ENCODE measurements at regions not wholly inside any gene's neighbourhood (a gene's known extent, or its start where the extent isn't known, plus 50 kb on each side); places are given as distances from the start of the nearest gene placed in this dataset.

DNA sequence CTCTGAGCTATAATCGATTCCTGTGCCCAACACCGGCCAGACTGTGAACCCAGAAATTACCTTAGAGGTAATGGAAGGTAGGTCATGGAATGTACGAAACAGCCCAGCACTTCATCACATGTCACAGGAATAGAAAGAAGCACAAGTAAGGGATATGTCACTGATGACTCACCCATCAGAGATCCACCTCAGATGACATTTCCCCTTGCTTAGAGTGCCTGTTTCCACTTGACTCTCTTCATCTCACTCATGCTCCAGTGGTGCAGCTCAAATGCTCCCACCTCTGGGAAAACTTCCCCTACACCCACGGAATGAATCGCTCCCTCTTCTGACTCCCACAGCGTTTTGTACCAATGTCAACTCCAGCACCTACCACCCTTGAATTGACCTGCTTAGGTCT lies 381.6 kb upstream of the CNR1 start:
- DNase-seq (ENCODE audit: low read depth in 2 of 2) = no peak
- H3K9me3 ChIP-seq (ENCODE audit: control insufficient read depth, insufficient read depth, low read depth, low read length) = no peaks in the 10 kb centered on the region
- no peaks in the 10 kb centered on the region for H4K20me1 ChIP-seq (ENCODE audit: control insufficient read depth, extremely low read depth, insufficient read depth, low read length)
- H2AFZ ChIP-seq (ENCODE audit: low read length) = no peak overlapping the region
- H3K4me1 ChIP-seq (ENCODE audit: control insufficient read depth, extremely low read depth, insufficient read depth, low read length) = no peaks in the 10 kb centered on the region
- no peak overlapping the region for H3K4me3 ChIP-seq (replicated peaks in 1 of 4; ENCODE audit: control extremely low read depth in 1 of 4, insufficient read depth in 1 of 4, low read depth in 3 of 4, low read length in 4 of 4)
- H3K9ac ChIP-seq (ENCODE audit: insufficient read depth, low read length) = no peak overlapping the region
- no peak for TF ChIP-seq EZH2 (IDR thresholded peaks at IDR 0.05; ENCODE audit: low read length, missing control alignments)
- TF ChIP-seq, protein P1, sequence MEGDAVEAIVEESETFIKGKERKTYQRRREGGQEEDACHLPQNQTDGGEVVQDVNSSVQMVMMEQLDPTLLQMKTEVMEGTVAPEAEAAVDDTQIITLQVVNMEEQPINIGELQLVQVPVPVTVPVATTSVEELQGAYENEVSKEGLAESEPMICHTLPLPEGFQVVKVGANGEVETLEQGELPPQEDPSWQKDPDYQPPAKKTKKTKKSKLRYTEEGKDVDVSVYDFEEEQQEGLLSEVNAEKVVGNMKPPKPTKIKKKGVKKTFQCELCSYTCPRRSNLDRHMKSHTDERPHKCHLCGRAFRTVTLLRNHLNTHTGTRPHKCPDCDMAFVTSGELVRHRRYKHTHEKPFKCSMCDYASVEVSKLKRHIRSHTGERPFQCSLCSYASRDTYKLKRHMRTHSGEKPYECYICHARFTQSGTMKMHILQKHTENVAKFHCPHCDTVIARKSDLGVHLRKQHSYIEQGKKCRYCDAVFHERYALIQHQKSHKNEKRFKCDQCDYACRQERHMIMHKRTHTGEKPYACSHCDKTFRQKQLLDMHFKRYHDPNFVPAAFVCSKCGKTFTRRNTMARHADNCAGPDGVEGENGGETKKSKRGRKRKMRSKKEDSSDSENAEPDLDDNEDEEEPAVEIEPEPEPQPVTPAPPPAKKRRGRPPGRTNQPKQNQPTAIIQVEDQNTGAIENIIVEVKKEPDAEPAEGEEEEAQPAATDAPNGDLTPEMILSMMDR (conservative IDR thresholded peaks at IDR 0.05 in 1 of 2, IDR thresholded peaks at IDR 0.05 in 1 of 2; ENCODE audit: low read depth in 1 of 2, low read length in 2 of 2) = no peak
- no peaks in the 10 kb centered on the region for H3K79me2 ChIP-seq (ENCODE audit: control insufficient read depth, insufficient read depth, low read length)
- no peaks in the 10 kb centered on the region for H3K27me3 ChIP-seq (ENCODE audit: control insufficient read depth, insufficient read depth, low read length)
- no peak overlapping the region for H3K27ac ChIP-seq (ENCODE audit: insufficient read depth, low read length)
- H3K36me3 ChIP-seq (ENCODE audit: control insufficient read depth, insufficient read depth, low read length) = no peaks in the 10 kb centered on the region
- no peak overlapping the region for H3K4me2 ChIP-seq (ENCODE audit: extremely low read depth, insufficient read depth, low read length)

DNA sequence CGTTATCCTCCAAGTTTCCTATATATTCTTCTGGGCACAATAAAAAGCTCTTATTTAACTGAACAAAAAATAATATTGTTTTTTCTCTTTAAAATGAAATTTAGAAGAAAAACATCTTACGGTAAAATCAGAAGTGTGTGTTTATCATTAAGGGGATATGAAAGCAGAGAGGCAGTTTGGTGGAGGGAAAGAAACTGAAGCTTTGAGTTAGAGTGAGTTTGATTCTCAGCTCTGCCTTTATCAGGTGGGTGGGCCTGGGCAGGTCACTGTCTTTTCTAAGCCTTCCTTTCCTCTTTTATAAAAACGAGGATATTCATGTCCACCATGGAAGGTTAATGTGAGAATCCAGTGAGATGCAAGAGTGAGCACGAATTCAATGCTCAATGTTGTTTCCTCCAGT lies 379.8 kb upstream of the CNR1 start:
- TF ChIP-seq, protein P1 (conservative IDR thresholded peaks at IDR 0.05 in 1 of 2, IDR thresholded peaks at IDR 0.05 in 1 of 2; ENCODE audit: low read depth in 1 of 2, low read length in 2 of 2) = no peak
- TF ChIP-seq EZH2 (IDR thresholded peaks at IDR 0.05; ENCODE audit: low read length, missing control alignments) = no peak
- Histone ChIP-seq H3K79me2 (ENCODE audit: control insufficient read depth, insufficient read depth, low read length) (no peaks in the 10 kb centered on the region), H3K27me3 (ENCODE audit: control insufficient read depth, insufficient read depth, low read length) (no peaks in the 10 kb centered on the region), H3K36me3 (ENCODE audit: control insufficient read depth, insufficient read depth, low read length) (no peaks in the 10 kb centered on the region), H3K27ac (ENCODE audit: insufficient read depth, low read length) (no peak overlapping the region), H3K4me1 (ENCODE audit: control insufficient read depth, extremely low read depth, insufficient read depth, low read length) (no peaks in the 10 kb centered on the region), H2AFZ (ENCODE audit: low read length) (no peak overlapping the region), H3K9ac (ENCODE audit: insufficient read depth, low read length) (no peak overlapping the region), H4K20me1 (ENCODE audit: control insufficient read depth, extremely low read depth, insufficient read depth, low read length) (no peaks in the 10 kb centered on the region), H3K4me2 (ENCODE audit: extremely low read depth, insufficient read depth, low read length) (no peak overlapping the region), H3K9me3 (ENCODE audit: control insufficient read depth, insufficient read depth, low read depth, low read length) (no peaks in the 10 kb centered on the region), H3K4me3 (replicated peaks in 1 of 4; ENCODE audit: control extremely low read depth in 1 of 4, insufficient read depth in 1 of 4, low read depth in 3 of 4, low read length in 4 of 4) (no peak overlapping the region)
- no peak for DNase-seq (ENCODE audit: low read depth in 2 of 2)

DNA sequence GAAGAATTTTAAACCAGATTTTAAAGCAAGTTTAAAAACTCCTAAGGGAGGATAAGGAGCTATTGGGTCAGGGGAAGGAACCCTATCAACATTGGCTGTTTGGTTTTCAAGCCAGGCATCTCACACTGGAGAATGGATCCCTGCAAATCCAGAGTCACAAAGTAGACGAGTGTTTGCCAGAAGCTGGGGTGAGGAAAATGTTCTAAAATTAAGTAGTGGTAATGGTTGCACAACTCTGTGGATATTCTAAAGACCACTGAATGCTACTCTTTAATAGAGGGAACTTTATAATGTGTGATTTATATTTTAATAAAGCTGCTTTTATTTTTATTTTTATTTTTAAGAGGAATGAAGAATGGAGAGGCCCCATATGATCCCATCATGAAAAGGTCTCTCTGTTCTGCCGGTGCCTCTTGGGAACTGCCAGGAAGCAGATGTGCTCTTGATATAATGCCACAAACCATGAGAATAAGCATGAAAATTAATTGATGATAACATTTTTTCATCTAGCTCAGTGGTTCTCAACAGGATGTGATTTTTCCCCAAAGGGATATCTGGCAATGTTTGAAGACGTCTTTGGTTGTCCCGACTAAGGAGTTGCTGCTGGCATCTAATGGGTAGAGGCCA lies 379.0 kb upstream of the CNR1 start:
- Histone ChIP-seq H3K4me3 (replicated peaks in 1 of 4; ENCODE audit: control extremely low read depth in 1 of 4, insufficient read depth in 1 of 4, low read depth in 3 of 4, low read length in 4 of 4) (no peak overlapping the region), H3K27ac (ENCODE audit: insufficient read depth, low read length) (no peak overlapping the region), H4K20me1 (ENCODE audit: control insufficient read depth, extremely low read depth, insufficient read depth, low read length) (no peaks in the 10 kb centered on the region), H3K4me2 (ENCODE audit: extremely low read depth, insufficient read depth, low read length) (no peak overlapping the region), H3K9me3 (ENCODE audit: control insufficient read depth, insufficient read depth, low read depth, low read length) (no peaks in the 10 kb centered on the region), H3K79me2 (ENCODE audit: control insufficient read depth, insufficient read depth, low read length) (no peaks in the 10 kb centered on the region), H3K9ac (ENCODE audit: insufficient read depth, low read length) (no peak overlapping the region), H3K27me3 (ENCODE audit: control insufficient read depth, insufficient read depth, low read length) (no peaks in the 10 kb centered on the region), H3K36me3 (ENCODE audit: control insufficient read depth, insufficient read depth, low read length) (no peaks in the 10 kb centered on the region), H2AFZ (ENCODE audit: low read length) (no peak overlapping the region), H3K4me1 (ENCODE audit: control insufficient read depth, extremely low read depth, insufficient read depth, low read length) (no peaks in the 10 kb centered on the region)
- no peak for DNase-seq (ENCODE audit: low read depth in 2 of 2)
- TF ChIP-seq EZH2 (IDR thresholded peaks at IDR 0.05; ENCODE audit: low read length, missing control alignments) = no peak
- TF ChIP-seq, protein P1 (conservative IDR thresholded peaks at IDR 0.05 in 1 of 2, IDR thresholded peaks at IDR 0.05 in 1 of 2; ENCODE audit: low read depth in 1 of 2, low read length in 2 of 2) = no peak

All from fibroblast of lung (primary cell).